Keratinocyte (primary cell): ENCODE measurements at regions not wholly inside any gene's neighbourhood (a gene's known extent, or its start where the extent isn't known, plus 50 kb on each side); places are given as distances from the start of the nearest gene placed in this dataset.

ENCODE experiments used
- DNase-seq: peaks from one replicate; pipeline ENCODE4 v3.0.0-alpha.2; 2011; ENCODE audit warnings: low read depth, missing footprints, low spot score
- FAIRE-seq: peaks from 2 replicates; lab custom pipeline; 2011; peaks lifted over from hg19 to GRCh38; lab: Jason Lieb, UNC
- H2AFZ ChIP-seq: 2 replicates; pipeline ENCODE4 v1.6.0; 2012; ENCODE audit warnings: low read length, control low read depth, inconsistent platforms; ENCODE audit not compliant: control insufficient read depth
- H3K27ac ChIP-seq: 2 replicates; pipeline ENCODE4 v1.5.1; 2011; ENCODE audit warnings: low read length; ENCODE audit not compliant: control insufficient read depth, insufficient read depth
- H3K27me3 ChIP-seq: 3 replicates; pipeline ENCODE4 v1.6.0; 2011; ENCODE audit warnings: low read length; ENCODE audit not compliant: control insufficient read depth, insufficient read depth; ENCODE audit errors: extremely low read depth
- H3K36me3 ChIP-seq, 2 experiments: 2 replicates in 1 of 2; 3 replicates in 1 of 2; pipeline ENCODE4 v1.5.1; 2011; ENCODE audit warnings: low read length in 2 of 2, mild to moderate bottlenecking in 1 of 2; ENCODE audit not compliant: control insufficient read depth in 2 of 2, insufficient read depth in 2 of 2; ENCODE audit errors: extremely low read depth in 1 of 2
- H3K4me1 ChIP-seq: 3 replicates; pipeline ENCODE4 v1.5.1; 2011; ENCODE audit warnings: low read length; ENCODE audit not compliant: control insufficient read depth, insufficient read depth; ENCODE audit errors: extremely low read depth
- H3K4me2 ChIP-seq: 3 replicates; pipeline ENCODE4 v1.6.0; 2011; ENCODE audit warnings: low read depth, low read length; ENCODE audit not compliant: control insufficient read depth, insufficient read depth; ENCODE audit errors: extremely low read depth
- H3K4me3 ChIP-seq, 3 experiments: fragments of 200-600 bp in 1 of 3; sonication (generic) in 1 of 3; 2 replicates in 2 of 3; 3 replicates in 1 of 3; pipeline ENCODE4 v1.5.1; 2011 to 2016; ENCODE audit warnings: low read length in 3 of 3, mild to moderate bottlenecking in 3 of 3, control low read depth in 2 of 3, inconsistent platforms in 1 of 3, low read depth in 1 of 3, mixed read lengths in 1 of 3, mixed run types in 1 of 3, moderate library complexity in 1 of 3; ENCODE audit not compliant: control insufficient read depth in 2 of 3, insufficient read depth in 2 of 3; ENCODE audit errors: extremely low read depth in 1 of 3
- H3K79me2 ChIP-seq: 2 replicates; pipeline ENCODE4 v1.6.0; 2012; ENCODE audit warnings: low read length; ENCODE audit not compliant: control insufficient read depth, insufficient read depth
- H3K9ac ChIP-seq: 3 replicates; pipeline ENCODE4 v1.6.0; 2011; ENCODE audit warnings: low read length; ENCODE audit not compliant: control insufficient read depth, insufficient read depth; ENCODE audit errors: extremely low read depth
- H3K9me1 ChIP-seq: 3 replicates; pipeline ENCODE4 v1.6.0; 2011; ENCODE audit warnings: low read length; ENCODE audit not compliant: control insufficient read depth, insufficient read depth; ENCODE audit errors: extremely low read depth
- H3K9me3 ChIP-seq: 2 replicates; pipeline ENCODE4 v1.5.1; 2012; ENCODE audit warnings: low read depth, low read length; ENCODE audit not compliant: control insufficient read depth
- H4K20me1 ChIP-seq: 3 replicates; pipeline ENCODE4 v1.6.0; 2011; ENCODE audit warnings: low read length; ENCODE audit not compliant: control insufficient read depth, insufficient read depth; ENCODE audit errors: extremely low read depth
- CTCF ChIP-seq, 3 experiments: IDR thresholded peaks in 1 of 3; conservative IDR thresholded peaks in 1 of 3; optimal IDR thresholded peaks in 1 of 3; 2 replicates in 2 of 3; 3 replicates in 1 of 3; pipeline versions ENCODE3 to v1.5.1; 2011; ENCODE audit warnings: low read length in 3 of 3, mild to moderate bottlenecking in 3 of 3, moderate library complexity in 2 of 3, control low read depth in 1 of 3, inconsistent platforms in 1 of 3; ENCODE audit not compliant: insufficient read depth in 2 of 3; ENCODE audit errors: extremely low read depth in 1 of 3
- EZH2 ChIP-seq: IDR thresholded peaks from one replicate; pipeline ENCODE4 v1.6.1; 2012; ENCODE audit warnings: inconsistent platforms, mild to moderate bottlenecking, low read length, moderate library complexity
- dilution Hi-C: fragments of 300-500 bp; cut with MboI; formaldehyde crosslinking; loops from one replicate; pipeline ENCODE4 v1.7.0; 2020; ENCODE audit warnings: low sequenced_read_pairs; ENCODE audit not compliant: extremely low pct_ligation_motif_present

GRCh38 chr6:139582956-139583355, 208.5 kb upstream of the CITED2 start:
- dilution Hi-C loops = no loop called here
- Histone ChIP-seq H3K27ac (no peak overlapping the region), H3K9me1 (no peaks in the 10 kb centered on the region), H3K27me3 (no peaks in the 10 kb centered on the region), H3K36me3 (no peaks in the 10 kb centered on the region), H3K79me2 (no peaks in the 10 kb centered on the region), H3K4me2 (no peak overlapping the region), H3K9me3 (no peaks in the 10 kb centered on the region), H4K20me1 (no peaks in the 10 kb centered on the region), H3K4me1 (peaks cover 21% of the 10 kb centered on the region), H3K4me3 (no peak overlapping the region), H2AFZ (no peak overlapping the region), H3K9ac (no peak overlapping the region)
- FAIRE-seq (peak; percentile 17), DNase-seq (no peak)
- TF ChIP-seq EZH2 = no peak
- TF ChIP-seq CTCF (optimal IDR thresholded peaks at IDR 0.05 in 1 of 3, IDR thresholded peaks at IDR 0.05 in 1 of 3, conservative IDR thresholded peaks at IDR 0.05 in 1 of 3; ENCODE audit: extremely low read depth in 1 of 3, insufficient read depth in 2 of 3, low read length in 3 of 3) = no peak

- Histone ChIP-seq H3K9me3 (no peaks in the 10 kb centered on the region), H3K36me3 (no peaks in the 10 kb centered on the region), H3K4me3 (no peak overlapping the region), H3K9ac (no peak overlapping the region), H4K20me1 (no peaks in the 10 kb centered on the region), H3K27me3 (no peaks in the 10 kb centered on the region), H3K27ac (no peak overlapping the region), H3K79me2 (no peaks in the 10 kb centered on the region), H3K4me1 (peaks cover 27% of the 10 kb centered on the region), H3K9me1 (no peaks in the 10 kb centered on the region), H2AFZ (no peak overlapping the region), H3K4me2 (no peak overlapping the region)
- FAIRE-seq (no peak), DNase-seq (no peak)
- dilution Hi-C loops = no loop called here
- no peak for TF ChIP-seq CTCF (optimal IDR thresholded peaks at IDR 0.05 in 1 of 3, IDR thresholded peaks at IDR 0.05 in 1 of 3, conservative IDR thresholded peaks at IDR 0.05 in 1 of 3; ENCODE audit: extremely low read depth in 1 of 3, insufficient read depth in 2 of 3, low read length in 3 of 3)
- TF ChIP-seq EZH2 = no peak
Observed at GRCh38 chr6:139581485-139581865, 207.0 kb upstream of the CITED2 start.
